H9 (cell line): ENCODE measurements at regions not wholly inside any gene's neighbourhood (a gene's known extent, or its start where the extent isn't known, plus 50 kb on each side); places are given as distances from the start of the nearest gene placed in this dataset.

Source experiments
- DNase-seq: peaks from one replicate; pipeline ENCODE4 v3.0.0-alpha.2; 2017
- H2AFZ ChIP-seq: one replicate; pipeline ENCODE4 v1.6.1; 2013; ENCODE audit warnings: mild to moderate bottlenecking, low read length, control low read depth, moderate library complexity
- H2AK5ac ChIP-seq: 2 replicates; pipeline ENCODE4 v1.6.1; 2013; ENCODE audit warnings: low read length, control low read depth, mixed read lengths; ENCODE audit not compliant: insufficient read length
- H2BK120ac ChIP-seq: one replicate; pipeline ENCODE4 v1.6.1; 2013; ENCODE audit warnings: low read depth, mild to moderate bottlenecking, low read length, control low read depth, inconsistent platforms; ENCODE audit not compliant: poor library complexity, severe bottlenecking
- H2BK12ac ChIP-seq: 2 replicates; pipeline ENCODE4 v1.6.1; 2013; ENCODE audit warnings: low read length, control low read depth, mixed read lengths, low read depth; ENCODE audit not compliant: insufficient read length
- H2BK15ac ChIP-seq: 2 replicates; pipeline ENCODE4 v1.6.1; 2013; ENCODE audit warnings: low read depth, low read length, control low read depth
- H2BK20ac ChIP-seq: one replicate; pipeline ENCODE4 v1.6.1; 2013; ENCODE audit warnings: low read depth, mild to moderate bottlenecking, low read length, control low read depth, inconsistent platforms; ENCODE audit not compliant: poor library complexity, severe bottlenecking
- H2BK5ac ChIP-seq: 2 replicates; pipeline ENCODE4 v1.6.1; 2013; ENCODE audit warnings: low read length, control low read depth, mixed read lengths; ENCODE audit not compliant: insufficient read length
- H3K14ac ChIP-seq: 2 replicates; pipeline ENCODE4 v1.6.1; 2013; ENCODE audit warnings: low read length, control low read depth; ENCODE audit not compliant: insufficient read depth
- H3K18ac ChIP-seq: 2 replicates; pipeline ENCODE4 v1.6.1; 2013; ENCODE audit warnings: low read depth, mild to moderate bottlenecking, mixed read lengths, low read length, control low read depth; ENCODE audit not compliant: insufficient read length
- H3K23ac ChIP-seq: 2 replicates; pipeline ENCODE4 v1.6.1; 2013; ENCODE audit warnings: low read length, control low read depth, mixed read lengths, low read depth; ENCODE audit not compliant: insufficient read length
- H3K23me2 ChIP-seq: 2 replicates; pipeline ENCODE4 v1.6.1; 2013; ENCODE audit warnings: low read depth, mild to moderate bottlenecking, mixed read lengths, low read length, control low read depth; ENCODE audit not compliant: insufficient read length, poor library complexity, severe bottlenecking
- H3K27ac ChIP-seq: 2 replicates; pipeline ENCODE4 v1.5.1; 2013; ENCODE audit warnings: low read length, control low read depth, mixed read lengths, low read depth; ENCODE audit not compliant: insufficient read length
- H3K27me3 ChIP-seq: 2 replicates; pipeline ENCODE4 v1.6.1; 2013; ENCODE audit warnings: low read length, control low read depth, inconsistent platforms; ENCODE audit not compliant: insufficient read depth
- H3K4ac ChIP-seq: 2 replicates; pipeline ENCODE4 v1.6.1; 2013; ENCODE audit warnings: low read depth, mild to moderate bottlenecking, control low read depth, inconsistent platforms, low read length, moderate library complexity
- H3K4me1 ChIP-seq: 2 replicates; pipeline ENCODE4 v1.6.1; 2013; ENCODE audit warnings: low read length, control low read depth, inconsistent platforms; ENCODE audit not compliant: insufficient read depth
- H3K4me2 ChIP-seq: 2 replicates; pipeline ENCODE4 v1.6.1; 2013; ENCODE audit warnings: low read length, control low read depth, mixed read lengths; ENCODE audit not compliant: insufficient read length, insufficient read depth
- H3K56ac ChIP-seq: 2 replicates; pipeline ENCODE4 v1.6.1; 2013; ENCODE audit warnings: low read depth, mild to moderate bottlenecking, mixed read lengths, low read length, control low read depth; ENCODE audit not compliant: insufficient read length
- H3K79me1 ChIP-seq: 2 replicates; pipeline ENCODE4 v1.6.1; 2013; ENCODE audit warnings: low read depth, mild to moderate bottlenecking, moderate library complexity, low read length, control low read depth, inconsistent platforms; ENCODE audit not compliant: insufficient read depth, poor library complexity, severe bottlenecking
- H3K79me2 ChIP-seq: 2 replicates; pipeline ENCODE4 v1.6.1; 2013; ENCODE audit warnings: low read length, control low read depth, inconsistent platforms; ENCODE audit not compliant: insufficient read depth
- H3K9ac ChIP-seq: 2 replicates; pipeline ENCODE4 v1.6.1; 2013; ENCODE audit warnings: low read length, control low read depth, mixed read lengths; ENCODE audit not compliant: insufficient read length; ENCODE audit errors: extremely low read depth
- H3K9me3 ChIP-seq: one replicate; pipeline ENCODE4 v1.6.1; 2013; ENCODE audit warnings: low read depth, low read length, inconsistent platforms; ENCODE audit not compliant: control insufficient read depth
- H3T11ph ChIP-seq: one replicate; pipeline ENCODE4 v1.6.1; 2013; ENCODE audit warnings: mild to moderate bottlenecking, low read length, control low read depth, inconsistent platforms
- H4K20me1 ChIP-seq: one replicate; pipeline ENCODE4 v1.6.1; 2013; ENCODE audit not compliant: control insufficient read depth, insufficient read length, insufficient read depth
- H4K5ac ChIP-seq: 2 replicates; pipeline ENCODE4 v1.6.1; 2013; ENCODE audit warnings: low read depth, mild to moderate bottlenecking, mixed read lengths, low read length, control low read depth; ENCODE audit not compliant: insufficient read length
- H4K8ac ChIP-seq: replicated peaks from 2 replicates; pipeline ENCODE4 v1.6.1; 2013; ENCODE audit warnings: low read length, control low read depth, mixed read lengths, low read depth; ENCODE audit not compliant: insufficient read length
- H4K91ac ChIP-seq: 2 replicates; pipeline ENCODE4 v1.6.1; 2013; ENCODE audit warnings: low read depth, mild to moderate bottlenecking, moderate library complexity, mixed read lengths, low read length, control low read depth; ENCODE audit not compliant: insufficient read length
- H3K27ac Mint-ChIP-seq, 3 experiments: 2 replicates in 2 of 3; 3 replicates in 1 of 3; pipeline ENCODE4 v1.8.0; 2020 to 2021; ENCODE audit warnings: mixed read lengths in 3 of 3, mild to moderate bottlenecking in 1 of 3, moderate library complexity in 1 of 3
- H3K27me3 Mint-ChIP-seq: 2 replicates; pipeline ENCODE4 v1.8.0; 2021; ENCODE audit warnings: low read depth, mild to moderate bottlenecking, moderate library complexity, mixed read lengths
- H3K36me3 Mint-ChIP-seq, 3 experiments: 2 replicates in 2 of 3; 3 replicates in 1 of 3; pipeline ENCODE4 v1.8.0; 2020 to 2021; ENCODE audit warnings: low read depth in 3 of 3, mixed read lengths in 3 of 3; ENCODE audit not compliant: insufficient read depth in 1 of 3
- H3K4me1 Mint-ChIP-seq, 2 experiments: 2 replicates each; pipeline ENCODE4 v1.8.0; 2020; ENCODE audit warnings: mixed read lengths in 2 of 2
- H3K4me3 Mint-ChIP-seq, 2 experiments: 2 replicates in 1 of 2; 3 replicates in 1 of 2; pipeline ENCODE4 v1.8.0; 2020 to 2021; ENCODE audit warnings: mild to moderate bottlenecking in 2 of 2, mixed read lengths in 2 of 2, moderate library complexity in 1 of 2
- H3K9me3 Mint-ChIP-seq, 2 experiments: 2 replicates in 1 of 2; 3 replicates in 1 of 2; pipeline ENCODE4 v1.8.0; 2020; ENCODE audit warnings: mild to moderate bottlenecking in 2 of 2, mixed read lengths in 2 of 2, moderate library complexity in 1 of 2
- CTCF ChIP-seq: fragments of 200-600 bp; sonication (generic); conservative IDR thresholded peaks from 3 replicates; pipeline ENCODE4 v1.8.0; 2021; ENCODE audit warnings: antibody characterized with exemption, mild to moderate bottlenecking
- WGBS: extraction: QIAGEN DNeasy Blood & Tissue Kit; methylation state at CpG from one replicate; pipeline ENCODE4 v1.1.7; 2013; ENCODE audit warnings: missing lambda C conversion rate, low lambda C conversion rate, mixed read lengths; ENCODE audit not compliant: insufficient read length; ENCODE audit errors: extremely low coverage; 5-methylcytosine and 5-hydroxymethylcytosine counted together

GRCh38 chr5:159512064-159512463 is 181.8 kb upstream of the IL12B start:
- no peak overlapping the region for H3K18ac ChIP-seq
- H3K27me3 Mint-ChIP-seq, result no peaks in the 10 kb centered on the region; the same call in 1 of the 2 replicates

More at GRCh38 chr5:159512064-159512463, 181.8 kb upstream of the IL12B start:
- Histone ChIP-seq H4K91ac (no peak overlapping the region), H3K4ac (no peak overlapping the region), H3K9me3 (no peaks in the 10 kb centered on the region), H3K23ac (no peak overlapping the region), H3K9ac (no peak overlapping the region), H3K14ac (no peak overlapping the region), H3K27ac (no peak overlapping the region), H3K27me3 (no peaks in the 10 kb centered on the region), H2BK5ac (no peak overlapping the region), H3K4me1 (no peaks in the 10 kb centered on the region), H3T11ph (no peak overlapping the region), H3K23me2 (no peaks in the 10 kb centered on the region), H3K79me2 (no peaks in the 10 kb centered on the region), H2BK15ac (no peak overlapping the region), H4K20me1 (no peaks in the 10 kb centered on the region), H3K56ac (no peak overlapping the region), H2AK5ac (no peak overlapping the region), H2BK120ac (no peak overlapping the region), H3K79me1 (no peaks in the 10 kb centered on the region), H2BK12ac (no peak overlapping the region), H4K5ac (no peak overlapping the region), H3K4me2 (no peak overlapping the region), H2BK20ac (no peak overlapping the region), H2AFZ (no peak overlapping the region), H4K8ac (no peak overlapping the region)
- TF ChIP-seq CTCF, result no peak
- Mint-ChIP-seq H3K4me1 (peaks cover 8 to 12% of the 10 kb centered on the region in 2 experiments), H3K9me3 (no peaks in the 10 kb centered on the region), H3K4me3 (no peak overlapping the region), H3K27ac (no peak overlapping the region), H3K36me3 (no peaks in the 10 kb centered on the region; a peak in 1 of 7 replicates)
- DNase-seq, result no peak
- 100% methylated on average over 1 of the region's 3 CpGs for WGBS
